SK-N-SH treated with all-trans-retinoic acid at 6 μM for 48 hours (cell line): ENCODE measurements at regions not wholly inside any gene's neighbourhood (a gene's known extent, or its start where the extent isn't known, plus 50 kb on each side); places are given as distances from the start of the nearest gene placed in this dataset.

Experiments
- BACH2 ChIP-seq: fragments of 250-450 bp; sonication (Bioruptor Pico); IDR thresholded peaks from 2 replicates; pipeline ENCODE4 v1.9.0; 2021; ENCODE audit warnings: mild to moderate bottlenecking, borderline replicate concordance
- CREB5 ChIP-seq: fragments of 250-450 bp; sonication (Bioruptor Pico); IDR thresholded peaks from 2 replicates; pipeline ENCODE4 v1.5.1; 2020; ENCODE audit warnings: low read depth, mild to moderate bottlenecking, moderate library complexity
- GLIS3 ChIP-seq: fragments of 250-450 bp; sonication (Bioruptor Pico); IDR thresholded peaks from 2 replicates; pipeline ENCODE4 v1.5.0; 2020; ENCODE audit warnings: mild to moderate bottlenecking, moderate library complexity
- PATZ1 ChIP-seq: fragments of 250-450 bp; sonication (Bioruptor Pico); IDR thresholded peaks from 2 replicates; pipeline ENCODE4 v1.8.0; 2020; ENCODE audit warnings: mild to moderate bottlenecking, moderate library complexity, borderline replicate concordance
- RARB ChIP-seq: fragments of 250-450 bp; sonication (Bioruptor Pico); IDR thresholded peaks from 2 replicates; pipeline ENCODE4 v1.8.0; 2021; ENCODE audit warnings: mild to moderate bottlenecking, moderate library complexity
- SNAI2 ChIP-seq: fragments of 250-450 bp; sonication (Bioruptor Pico); IDR thresholded peaks from 2 replicates; pipeline ENCODE4 v1.5.0; 2020; ENCODE audit warnings: mild to moderate bottlenecking, moderate library complexity
- TOX ChIP-seq: fragments of 250-450 bp; sonication (Bioruptor Pico); IDR thresholded peaks from 2 replicates; pipeline ENCODE4 v1.8.0; 2021; ENCODE audit warnings: mild to moderate bottlenecking, moderate library complexity, borderline replicate concordance
- TSHZ2 ChIP-seq: fragments of 250-450 bp; sonication (Bioruptor Pico); IDR thresholded peaks from 2 replicates; pipeline ENCODE4 v1.5.0; 2020; ENCODE audit warnings: mild to moderate bottlenecking, moderate library complexity
- ZFP3 ChIP-seq: fragments of 250-450 bp; sonication (Bioruptor Pico); IDR thresholded peaks from 2 replicates; pipeline ENCODE4 v1.5.0; 2020; ENCODE audit warnings: mild to moderate bottlenecking, moderate library complexity
- ZNF565 ChIP-seq: fragments of 450-650 bp; formaldehyde crosslinking; conservative IDR thresholded peaks from 2 replicates; pipeline ENCODE4 v1.5.0; 2020; ENCODE audit warnings: low read depth, mild to moderate bottlenecking, moderate library complexity
- ZNF70 ChIP-seq: fragments of 450-650 bp; formaldehyde crosslinking; IDR thresholded peaks from 2 replicates; pipeline ENCODE4 v1.5.0; 2020; ENCODE audit warnings: mild to moderate bottlenecking, moderate library complexity
- ZNF8 ChIP-seq: fragments of 450-650 bp; formaldehyde crosslinking; IDR thresholded peaks from 2 replicates; pipeline ENCODE4 v1.5.0; 2020; ENCODE audit warnings: mild to moderate bottlenecking, moderate library complexity

GRCh38 chrX:94676285-94676684, 1002.3 kb downstream of the FAM133A start:
- no peak for TF ChIP-seq SNAI2 (CRISPR knock-in tag)
- TF ChIP-seq RARB: no peak
- TF ChIP-seq CREB5 (CRISPR knock-in tag): no peak
- TF ChIP-seq ZFP3 (CRISPR knock-in tag): no peak
- no peak for TF ChIP-seq BACH2 (CRISPR knock-in tag)
- TF ChIP-seq GLIS3 (CRISPR knock-in tag): no peak
- no peak for TF ChIP-seq PATZ1 (CRISPR knock-in tag)
- TF ChIP-seq ZNF70: no peak
- no peak for TF ChIP-seq ZNF565 (CRISPR knock-in tag)
- TF ChIP-seq TSHZ2 (CRISPR knock-in tag): no peak
- TF ChIP-seq TOX (CRISPR knock-in tag): no peak
- no peak for TF ChIP-seq ZNF8 (CRISPR knock-in tag)
